IMR-90 (cell line): ENCODE measurements at regions not wholly inside any gene's neighbourhood (a gene's known extent, or its start where the extent isn't known, plus 50 kb on each side); places are given as distances from the start of the nearest gene placed in this dataset.

ENCODE experiments used
- ATAC-seq: fragments of 200-7000 bp; cut with Tn5 transposase; 2 replicates; pipeline ENCODE4 v1.9.1; 2020; ENCODE audit warnings: low read depth, mild to moderate bottlenecking, moderate library complexity
- BruUV-seq: library from RNA; stranded (reverse); fragments of 400-500 nt; replicated peaks from 2 replicates; lab custom pipeline; 2021; lab: Mats Ljungman, UMichigan
- CTCF ChIA-PET: fragments of 300-600 bp; formaldehyde crosslinking; extraction: SDS; loops from one replicate; lab custom pipeline; 2021; ENCODE audit warnings: antibody characterized with exemption; lab: Yijun Ruan, JAX
- POLR2A ChIA-PET: fragments of 300-600 bp; sonication (Branson Sonifier 250); formaldehyde crosslinking; loops from one replicate; lab custom pipeline; 2022; ENCODE audit warnings: antibody characterized with exemption; ENCODE audit not compliant: unreplicated experiment; lab: Charles Lee
- DNase-seq: peaks from one replicate; pipeline ENCODE4 v3.0.0; 2013
- H2AFZ ChIP-seq: replicated peaks from 2 replicates; pipeline ENCODE3; 2013; ENCODE audit warnings: low read length, mild to moderate bottlenecking; ENCODE audit not compliant: poor library complexity
- H2AK5ac ChIP-seq: 2 replicates; pipeline ENCODE4 v1.6.1; 2013; ENCODE audit warnings: low read depth, low read length, inconsistent platforms
- H2AK9ac ChIP-seq: replicated peaks from 2 replicates; pipeline ENCODE3; 2013; ENCODE audit warnings: mild to moderate bottlenecking, low read depth, low read length, moderate library complexity; ENCODE audit not compliant: poor library complexity
- H2BK120ac ChIP-seq: 2 replicates; pipeline ENCODE4 v1.6.1; 2013; ENCODE audit warnings: low read depth, low read length, inconsistent platforms
- H2BK15ac ChIP-seq: 3 replicates; pipeline ENCODE4 v1.6.1; 2013; ENCODE audit warnings: low read depth, low read length, inconsistent platforms
- H2BK20ac ChIP-seq: 2 replicates; pipeline ENCODE4 v1.6.1; 2013; ENCODE audit warnings: low read depth, mild to moderate bottlenecking, inconsistent platforms, low read length, moderate library complexity
- H2BK5ac ChIP-seq: 2 replicates; pipeline ENCODE4 v1.6.1; 2013; ENCODE audit warnings: mild to moderate bottlenecking, low read depth, low read length, inconsistent platforms; ENCODE audit not compliant: poor library complexity, severe bottlenecking
- H3K14ac ChIP-seq: replicated peaks from 2 replicates; pipeline ENCODE4 v1.6.1; 2013; ENCODE audit warnings: low read depth, low read length, inconsistent platforms
- H3K18ac ChIP-seq: 2 replicates; pipeline ENCODE4 v1.6.1; 2013; ENCODE audit warnings: low read depth, low read length, control low read depth
- H3K23ac ChIP-seq: 2 replicates; pipeline ENCODE4 v1.6.1; 2013; ENCODE audit warnings: low read depth, low read length, inconsistent platforms
- H3K27ac ChIP-seq: 2 replicates; pipeline ENCODE4 v1.5.1; 2013; ENCODE audit warnings: mild to moderate bottlenecking, control low read depth, low read length; ENCODE audit not compliant: insufficient read depth
- H3K27me3 ChIP-seq: 2 replicates; pipeline ENCODE4 v1.6.1; 2013; ENCODE audit warnings: low read length; ENCODE audit not compliant: control insufficient read depth, insufficient read depth
- H3K36me3 ChIP-seq: 2 replicates; pipeline ENCODE4 v1.6.1; 2013; ENCODE audit warnings: low read length, mixed read lengths; ENCODE audit not compliant: control insufficient read depth, insufficient read depth
- H3K4ac ChIP-seq: 2 replicates; pipeline ENCODE4 v1.6.1; 2013; ENCODE audit warnings: low read depth, low read length, inconsistent platforms
- H3K4me1 ChIP-seq: 2 replicates; pipeline ENCODE4 v1.6.1; 2013; ENCODE audit warnings: low read length, mixed read lengths; ENCODE audit not compliant: control insufficient read depth, insufficient read depth
- H3K4me2 ChIP-seq: 2 replicates; pipeline ENCODE4 v1.6.1; 2013; ENCODE audit warnings: low read depth, mild to moderate bottlenecking, control low read depth, low read length, moderate library complexity
- H3K4me3 ChIP-seq: 2 replicates; pipeline ENCODE4 v1.5.1; 2013; ENCODE audit warnings: low read depth, mild to moderate bottlenecking, control low read depth, low read length, moderate library complexity; ENCODE audit not compliant: insufficient read depth
- H3K56ac ChIP-seq: 2 replicates; pipeline ENCODE4 v1.6.1; 2013; ENCODE audit warnings: low read length, inconsistent platforms; ENCODE audit not compliant: insufficient read depth; ENCODE audit errors: extremely low read depth
- H3K79me1 ChIP-seq, 2 experiments: 2 replicates each; pipeline ENCODE4 v1.6.1; 2013; ENCODE audit warnings: low read length in 2 of 2, inconsistent platforms in 1 of 2, low read depth in 1 of 2
- H3K9ac ChIP-seq: 2 replicates; pipeline ENCODE4 v1.6.1; 2013; ENCODE audit warnings: low read depth, low read length, control low read depth
- H3K9me1 ChIP-seq: 2 replicates; pipeline ENCODE4 v1.6.1; 2013; ENCODE audit warnings: low read length, inconsistent platforms; ENCODE audit not compliant: insufficient read depth
- H3K9me3 ChIP-seq: 2 replicates; pipeline ENCODE4 v1.6.1; 2013; ENCODE audit warnings: low read length; ENCODE audit not compliant: control insufficient read depth, insufficient read depth
- H4K20me1 ChIP-seq: 2 replicates; pipeline ENCODE4 v1.6.1; 2013; ENCODE audit warnings: low read length, inconsistent platforms; ENCODE audit not compliant: insufficient read depth
- H4K5ac ChIP-seq: 2 replicates; pipeline ENCODE4 v1.6.1; 2013; ENCODE audit warnings: mild to moderate bottlenecking, low read depth, low read length, control low read depth
- H4K8ac ChIP-seq, 2 experiments: 2 replicates each; pipeline ENCODE4 v1.6.1; 2013; ENCODE audit warnings: low read depth in 2 of 2, low read length in 2 of 2, control low read depth in 1 of 2, inconsistent platforms in 1 of 2
- H4K91ac ChIP-seq: 2 replicates; pipeline ENCODE4 v1.6.1; 2013; ENCODE audit warnings: low read depth, low read length, inconsistent platforms; ENCODE audit not compliant: insufficient read depth
- CTCF ChIP-seq: conservative IDR thresholded peaks from 2 replicates; pipeline ENCODE4 v1.5.1; 2012; ENCODE audit warnings: mild to moderate bottlenecking, low read depth, low read length, improper control_type of control experiment
- MAFK ChIP-seq: IDR thresholded peaks from 2 replicates; pipeline ENCODE4 v1.6.1; 2012; ENCODE audit warnings: low read depth, low read length, improper control_type of control experiment
- MAZ ChIP-seq: IDR thresholded peaks from 2 replicates; pipeline ENCODE4 v1.6.1; 2012; ENCODE audit warnings: low read depth, mild to moderate bottlenecking, low read length, improper control_type of control experiment, moderate library complexity, borderline replicate concordance
- WGBS, 2 experiments: methylation state at CpG; one replicate each; pipeline versions ENCODE4 v1.1.5 to v1.1.7; 2013; ENCODE audit warnings: missing lambda C conversion rate in 2 of 2; ENCODE audit not compliant: insufficient read length in 1 of 2; ENCODE audit errors: extremely low coverage in 2 of 2; 5-methylcytosine and 5-hydroxymethylcytosine counted together
- dilution Hi-C: fragments of 300-500 bp; cut with HindIII; formaldehyde crosslinking; loops from one replicate; pipeline ENCODE4 v1.14.3; 2018; ENCODE audit warnings: low sequenced_read_pairs; ENCODE audit not compliant: unreplicated experiment
- in situ Hi-C: fragments of 300-500 bp; cut with MboI; formaldehyde crosslinking; loops from 3 replicates; pipeline ENCODE4 v1.14.3; 2019; ENCODE audit warnings: low sequenced_read_pairs, inconsistent platforms, mixed read lengths
- intact Hi-C: fragments of 100-400 bp; cut with micrococcal nuclease; formaldehyde crosslinking; loops from 2 replicates; pipeline ENCODE4 v1.10.0; 2022

DNA sequence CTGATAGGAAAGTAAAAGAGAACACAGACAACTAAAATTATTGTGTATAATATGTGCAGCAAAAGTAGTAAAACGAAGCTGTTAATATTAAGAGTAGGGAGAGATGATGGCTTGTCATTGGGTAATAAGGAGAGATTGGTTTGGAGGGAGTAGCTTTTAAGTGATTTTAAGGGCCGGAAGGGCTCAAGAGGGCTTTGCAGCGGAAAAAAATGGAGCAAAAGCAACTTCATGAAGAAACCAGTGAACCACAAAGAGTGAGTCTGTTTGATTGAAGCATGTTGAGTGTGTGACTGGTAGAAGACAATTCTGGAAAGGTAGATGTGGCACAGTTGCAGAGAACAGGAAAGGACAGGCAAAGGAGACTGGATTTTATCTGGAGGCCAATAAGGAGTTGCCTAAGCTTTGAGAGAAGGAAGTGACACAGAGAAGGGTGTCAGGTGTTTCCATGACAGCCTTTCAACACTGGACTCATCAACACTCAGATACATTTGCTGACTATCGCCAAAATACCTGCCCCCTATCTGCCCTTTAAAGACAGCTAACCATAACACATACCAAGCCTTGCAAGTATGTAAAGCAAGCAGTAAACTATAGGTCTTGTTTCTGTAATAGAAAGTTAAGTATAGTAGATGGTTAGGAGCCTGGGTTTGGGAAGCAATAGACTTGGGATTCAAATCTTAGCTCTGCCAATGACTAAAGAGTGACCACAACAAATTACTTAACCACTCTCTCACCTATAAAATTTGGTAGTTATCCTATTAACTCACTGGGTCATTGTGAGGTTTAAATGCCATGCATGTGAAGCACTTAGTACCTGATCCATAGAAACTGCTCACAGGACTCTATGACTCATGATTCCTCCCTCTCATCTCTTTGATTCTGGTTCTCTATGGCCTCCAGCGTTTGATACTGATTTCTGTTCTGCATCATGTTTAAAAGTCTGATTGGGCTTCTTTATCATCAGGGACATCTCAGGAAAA is 117.3 kb upstream of the LMNTD1 start:
- BruUV-seq, result no TSS peak

More for the DNA sequence above, 117.3 kb upstream of the LMNTD1 start:
- POLR2A ChIA-PET, result no interaction called here
- Histone ChIP-seq H3K27ac (no peak overlapping the region), H3K23ac (no peak overlapping the region), H3K27me3 (no peaks in the 10 kb centered on the region), H3K18ac (peak overlapping the region; percentile 13; the same call in 1 of the 2 replicates), H3K79me1 (no peaks in the 10 kb centered on the region), H3K4me3 (no peak overlapping the region), H3K9me3 (no peaks in the 10 kb centered on the region), H2BK15ac (no peak overlapping the region), H2AFZ (no peak overlapping the region), H2AK5ac (no peak overlapping the region), H3K56ac (no peak overlapping the region), H2BK120ac (no peak overlapping the region), H2BK5ac (no peak overlapping the region), H4K20me1 (no peaks in the 10 kb centered on the region), H3K4me2 (no peak overlapping the region), H3K9me1 (no peaks in the 10 kb centered on the region), H3K9ac (no peak overlapping the region), H2BK20ac (no peak overlapping the region), H4K8ac (no peak overlapping the region), H4K5ac (no peak overlapping the region), H3K14ac (no peak overlapping the region), H3K4ac (no peak overlapping the region), H3K4me1 (no peaks in the 10 kb centered on the region; the same call in 1 of the 2 replicates), H2AK9ac (no peak overlapping the region), H4K91ac (no peak overlapping the region), H3K36me3 (no peaks in the 10 kb centered on the region)
- DNase-seq (peak; percentile 32), ATAC-seq (no peak)
- 100% methylated on average over 3 of the region's 5 CpGs; no CpG with 5 or more reads in 1 of the 2 experiments for WGBS, 2 experiments
- dilution Hi-C loops, result no loop called here
- in situ Hi-C loops, result no loop called here
- TF ChIP-seq MAFK (0 out of 2 replicates have a peak, but pooled peaks have one; percentile 9), MAZ (no peak), CTCF (no peak)
- CTCF ChIA-PET, result interaction anchor here (0.6 kb wide), 1 partner anchor 246 kb away, joined by 3 read pairs; no protein-coding TSS in a partner anchor
- intact Hi-C loops, result no loop called here
